Liver (tissue), 3 donors: ENCODE measurements at regions not wholly inside any gene's neighbourhood (a gene's known extent, or its start where the extent isn't known, plus 50 kb on each side); places are given as distances from the start of the nearest gene placed in this dataset.

Experiments
- ATF3 ChIP-seq: IDR thresholded peaks from 2 replicates; pipeline ENCODE4 v1.6.1; 2016; ENCODE audit warnings: antibody characterized with exemption
- CTCF ChIP-seq: fragments of 150-350 bp; IDR thresholded peaks from 2 replicates; pipeline ENCODE4 v1.5.1; 2017; ENCODE audit warnings: improper control_type of control experiment, low read depth, low read length; ENCODE audit not compliant: missing input control
- EGR1 ChIP-seq, 2 donors: IDR thresholded peaks; 2 replicates each; pipeline ENCODE4 v1.6.1; 2016 to 2018; ENCODE audit warnings: antibody characterized with exemption in 2 of 2, low read depth in 2 of 2
- FOXA1 ChIP-seq: IDR thresholded peaks from 2 replicates; pipeline ENCODE4 v1.6.1; 2016; ENCODE audit warnings: antibody characterized with exemption
- MAX ChIP-seq: IDR thresholded peaks from 2 replicates; pipeline ENCODE4 v1.6.1; 2016; ENCODE audit warnings: antibody characterized with exemption
- NR2F2 ChIP-seq: IDR thresholded peaks from 2 replicates; pipeline ENCODE4 v1.6.1; 2016; ENCODE audit warnings: antibody characterized with exemption
- RAD21 ChIP-seq, 2 donors: IDR thresholded peaks; 2 replicates each; pipeline ENCODE4 v1.6.1; 2016; ENCODE audit warnings: antibody characterized with exemption in 2 of 2, mild to moderate bottlenecking in 2 of 2
- RXRA ChIP-seq, 2 donors: IDR thresholded peaks; 2 replicates each; pipeline ENCODE4 v1.6.1; 2017 to 2018; ENCODE audit warnings: antibody characterized with exemption in 2 of 2, mild to moderate bottlenecking in 1 of 2
- TAF1 ChIP-seq: conservative IDR thresholded peaks from 2 replicates; pipeline ENCODE4 v1.6.1; 2016; ENCODE audit warnings: antibody characterized with exemption, mild to moderate bottlenecking
- donor health status: healthy.
- donor health status: healthy.

GRCh38 chr2:30382995-30383394 lies 64.1 kb upstream of the LCLAT1 start:
- TF ChIP-seq CTCF (no peak), ATF3 (no peak), MAX (no peak), EGR1 (IDR thresholded peaks at IDR 0.05; ENCODE audit: low read depth in 2 of 2) (no peak), FOXA1 (no peak), NR2F2 (no peak), TAF1 (no peak), RXRA (IDR thresholded peaks at IDR 0.05) (no peak), RAD21 (IDR thresholded peaks at IDR 0.05) (no peak)
